ENCODE measurements at regions not wholly inside any gene's neighbourhood (a gene's known extent, or its start where the extent isn't known, plus 50 kb on each side); places are given as distances from the start of the nearest gene placed in this dataset.

GRCh38 chr17:71993363-71993762 lies 127.5 kb upstream of the SOX9 start:
- ATAC-seq, result no peak
- DNase-seq, result no peak
- intact Hi-C loops (cut with DNase I), result no loop called here

GRCh38 chr17:71995590-71995989 lies 125.2 kb upstream of the SOX9 start:
- intact Hi-C loops (cut with DNase I), result no loop called here
- DNase-seq (no peak), ATAC-seq (no peak)

DNA sequence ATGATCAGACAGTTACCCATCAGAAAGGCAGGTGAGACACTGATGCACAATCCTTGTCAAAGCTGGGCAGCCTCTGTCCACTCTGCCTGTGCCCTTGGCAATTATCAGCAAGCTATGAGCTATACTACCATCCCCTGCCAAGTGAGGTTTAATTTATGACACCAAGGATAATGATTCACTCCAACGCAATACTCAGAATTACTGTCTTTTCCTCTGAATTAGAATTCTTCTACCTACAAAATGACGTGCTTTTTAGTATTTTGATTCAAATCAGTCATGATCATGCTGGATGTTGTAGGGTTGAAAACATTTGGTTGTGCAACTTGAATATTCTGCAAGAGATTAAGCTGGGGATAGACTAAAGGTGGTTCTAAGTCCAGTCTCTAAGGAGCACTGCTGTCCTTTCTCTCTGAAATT lies 116.8 kb upstream of the SOX9 start:
- intact Hi-C loops (cut with DNase I), result no loop called here
- DNase-seq (no peak), ATAC-seq (peak in 1 of 2 donors; percentile 87)

DNA sequence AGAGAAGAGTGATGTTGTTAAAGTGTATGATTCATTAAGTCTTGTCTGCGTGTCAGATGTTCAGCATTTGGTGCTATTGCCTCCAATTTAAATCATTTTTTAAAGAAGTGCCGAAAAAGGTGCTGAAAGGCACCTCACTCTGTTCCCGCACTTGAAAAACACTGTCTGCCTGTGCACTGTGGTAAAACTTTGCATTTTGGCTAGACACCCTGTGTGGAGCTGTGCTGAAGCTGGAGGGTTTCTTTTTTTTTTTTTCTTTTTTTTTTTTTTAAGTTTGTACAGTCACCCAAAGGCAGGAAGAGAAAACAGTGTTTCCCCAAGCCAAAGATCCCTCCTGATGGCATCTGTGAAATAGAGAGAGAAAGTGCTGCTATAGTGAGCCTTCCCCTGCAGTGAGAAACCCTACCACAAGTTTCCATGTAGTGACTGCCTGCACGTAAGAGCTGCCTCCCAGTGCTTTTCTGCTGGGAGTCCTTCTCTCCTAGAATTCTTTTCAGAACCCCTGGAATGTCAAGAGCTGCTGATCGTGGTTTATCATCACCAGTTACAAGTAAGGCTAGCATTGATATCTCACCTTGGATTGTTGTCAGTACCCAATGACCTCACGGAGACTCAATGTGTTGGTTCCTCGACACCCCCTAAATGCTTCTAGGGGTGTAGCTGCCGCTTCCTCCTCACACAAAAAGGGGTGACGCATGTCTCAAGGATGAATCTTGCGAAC lies 116.0 kb upstream of the SOX9 start:
- DNase-seq, result no peak
- ATAC-seq, result peak in 1 of 2 donors; percentile 40
- intact Hi-C loops (cut with DNase I), result no loop called here

GRCh38 chr17:72005332-72006163 lies 115.3 kb upstream of the SOX9 start:
- ATAC-seq (no peak), DNase-seq (no peak)
- intact Hi-C loops (cut with DNase I), result no loop called here

DNA sequence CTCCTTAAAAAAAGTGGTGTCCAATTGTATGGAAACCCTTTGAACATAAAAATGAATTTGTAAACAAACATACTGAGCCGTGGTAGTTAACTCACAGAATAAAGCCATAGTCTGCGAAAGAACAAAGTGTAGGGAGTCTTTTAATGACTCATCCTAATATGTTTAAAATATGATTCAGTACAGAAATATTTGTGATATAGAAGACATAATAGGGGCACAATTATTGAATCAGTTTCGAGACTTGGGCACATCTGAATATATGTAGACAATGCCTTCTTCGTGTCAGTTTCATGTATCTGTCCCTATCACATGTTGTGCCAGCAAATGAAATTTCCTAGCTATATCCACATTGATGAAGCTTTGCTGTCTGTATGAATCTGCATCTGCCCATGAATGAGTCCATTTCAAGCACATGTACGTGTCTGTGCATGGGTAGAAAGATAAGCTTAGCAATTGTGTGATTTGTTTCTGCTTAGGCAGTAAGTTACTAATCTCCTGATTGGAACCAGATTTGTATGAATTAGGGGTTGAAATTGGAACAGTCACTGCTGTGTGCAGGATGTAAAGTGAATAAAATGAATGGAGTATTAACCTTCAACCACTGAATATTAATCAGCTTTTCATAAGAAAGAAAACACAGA lies 112.5 kb upstream of the SOX9 start:
- no peak for ATAC-seq
- DNase-seq, result no peak
- intact Hi-C loops (cut with DNase I), result no loop called here

GRCh38 chr17:72011561-72011960 lies 109.3 kb upstream of the SOX9 start:
- ATAC-seq, result no peak
- DNase-seq, result no peak
- intact Hi-C loops (cut with DNase I), result no loop called here

- intact Hi-C loops (cut with DNase I), result no loop called here
- ATAC-seq (no peak), DNase-seq (no peak)
These were observed 99.3 kb upstream of the SOX9 start for GRCh38 chr17:72021417-72022041.

DNA sequence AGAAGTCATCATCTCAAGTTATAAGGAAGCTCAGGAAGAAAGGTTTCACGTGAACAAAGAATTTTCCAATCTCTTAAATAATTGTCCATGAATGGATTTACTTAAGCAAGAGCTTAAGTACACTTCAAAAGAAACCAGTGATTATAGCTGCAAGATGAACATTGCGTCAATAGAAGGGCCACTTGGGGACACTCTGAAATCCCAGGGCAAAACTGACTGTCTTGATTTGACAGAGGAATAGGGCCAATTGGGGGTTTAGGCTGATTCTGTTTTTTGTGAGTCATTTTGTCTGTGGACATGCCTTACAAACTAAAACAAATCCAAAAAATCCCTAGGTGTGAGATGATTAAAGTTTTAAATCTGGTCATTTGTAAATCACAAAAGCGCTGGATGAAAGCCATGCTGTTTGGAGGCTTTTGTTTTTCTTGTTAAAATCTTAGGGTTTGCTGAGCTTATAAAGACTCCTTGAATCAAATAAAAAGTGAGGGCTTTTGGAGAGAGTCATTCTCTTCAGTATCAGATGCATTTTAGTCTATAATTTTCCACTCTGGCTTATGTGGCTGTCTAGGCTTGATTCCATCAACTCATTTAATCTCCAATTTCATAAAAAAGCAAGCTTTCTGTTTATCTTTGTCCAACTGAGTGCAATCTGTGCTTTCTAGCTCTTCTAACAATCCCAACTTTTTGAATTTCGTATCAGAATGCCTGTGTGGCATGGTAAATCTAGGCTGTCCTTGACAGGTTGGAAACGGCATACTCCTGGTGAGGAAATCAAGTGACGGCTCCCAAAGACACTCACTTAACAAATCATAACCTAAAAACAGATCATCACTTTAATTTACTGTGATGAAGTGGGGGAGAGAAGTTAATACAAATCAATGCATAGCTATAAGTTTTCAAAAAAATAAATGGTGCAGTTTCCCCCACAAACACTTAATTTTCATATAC lies 98.2 kb upstream of the SOX9 start:
- DNase-seq (no peak), ATAC-seq (no peak)
- intact Hi-C loops (cut with DNase I), result no loop called here

- DNase-seq, result no peak
- intact Hi-C loops (cut with DNase I), result no loop called here
- ATAC-seq, result no peak
These were observed 96.4 kb upstream of the SOX9 start for GRCh38 chr17:72024457-72024856.

GRCh38 chr17:72025113-72025512 lies 95.7 kb upstream of the SOX9 start:
- intact Hi-C loops (cut with DNase I), result no loop called here
- ATAC-seq (no peak), DNase-seq (no peak)

DNA sequence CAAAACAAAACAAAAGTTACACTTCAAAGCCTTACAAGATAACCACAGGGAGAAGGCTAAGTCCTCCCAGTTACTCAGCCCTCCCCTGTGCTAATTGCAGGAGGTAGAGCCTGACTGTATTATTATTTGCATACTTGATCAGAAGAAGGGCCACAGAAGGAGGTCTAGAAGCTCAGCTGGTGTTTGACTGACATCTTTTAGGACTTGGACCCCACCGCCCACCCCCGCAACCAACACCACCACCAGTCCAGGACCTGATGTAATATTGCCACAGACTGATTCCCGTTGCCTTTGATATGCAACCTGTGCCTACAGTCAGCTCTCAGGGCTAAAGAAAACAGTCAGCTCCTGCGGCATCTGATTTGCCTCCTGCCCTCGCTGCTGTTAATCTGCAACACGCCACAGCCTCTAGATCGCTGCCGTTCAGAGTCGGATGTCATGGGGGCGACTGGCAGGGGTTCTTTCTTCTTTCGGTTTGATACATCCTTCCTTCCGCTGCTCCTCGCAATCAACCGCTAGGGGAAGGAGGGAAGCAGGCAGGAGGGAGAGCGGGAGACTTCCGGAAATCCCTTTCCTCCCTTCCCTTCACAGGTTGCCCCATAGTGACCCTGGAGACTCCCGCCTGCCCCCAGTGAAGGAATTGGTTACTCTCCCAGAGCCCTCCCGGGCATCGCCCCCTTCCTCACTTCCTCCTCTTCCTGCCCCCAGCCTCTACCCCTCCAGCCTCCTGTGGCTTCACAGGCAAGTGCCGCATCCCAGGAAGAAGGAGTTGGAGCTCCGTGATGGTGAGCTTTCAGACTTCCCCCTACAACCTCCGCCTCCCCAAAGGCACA lies 90.5 kb upstream of the SOX9 start:
- ATAC-seq, result peak; percentile 47 to 86
- peak; percentile 32 for DNase-seq
- intact Hi-C loops (cut with DNase I), result no loop called here

DNA sequence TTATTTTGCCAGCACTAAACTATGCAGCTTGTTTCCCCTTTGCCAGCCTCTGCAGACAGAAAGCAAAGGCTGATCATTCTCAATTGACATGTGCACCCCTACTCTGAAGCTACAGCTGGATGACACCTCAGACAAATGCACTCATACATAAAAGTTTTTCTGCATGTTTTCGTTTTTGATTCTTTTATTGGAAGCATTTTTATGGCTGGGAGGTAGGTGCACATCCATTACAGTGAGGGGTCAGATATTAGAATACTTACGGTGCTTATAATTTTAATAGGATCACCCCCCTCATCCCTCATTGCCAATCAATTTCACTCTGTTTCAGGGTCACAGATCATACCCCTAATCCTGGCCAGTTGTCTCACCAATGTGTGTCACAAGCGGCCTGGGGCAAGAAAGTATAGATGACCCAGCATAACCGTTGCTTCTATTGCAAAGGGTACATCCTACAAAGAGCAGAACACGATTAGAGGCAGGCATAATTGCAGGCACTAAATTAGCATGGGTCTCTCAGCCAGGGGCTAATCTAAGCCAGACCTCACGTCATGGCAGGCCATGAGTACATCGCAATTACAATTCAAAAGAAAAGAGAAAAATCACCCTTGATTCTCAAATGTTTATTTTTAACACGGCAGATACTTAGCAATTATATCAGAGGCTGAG lies 89.5 kb upstream of the SOX9 start:
- DNase-seq (no peak), ATAC-seq (no peak)
- intact Hi-C loops (cut with DNase I), result no loop called here

DNA sequence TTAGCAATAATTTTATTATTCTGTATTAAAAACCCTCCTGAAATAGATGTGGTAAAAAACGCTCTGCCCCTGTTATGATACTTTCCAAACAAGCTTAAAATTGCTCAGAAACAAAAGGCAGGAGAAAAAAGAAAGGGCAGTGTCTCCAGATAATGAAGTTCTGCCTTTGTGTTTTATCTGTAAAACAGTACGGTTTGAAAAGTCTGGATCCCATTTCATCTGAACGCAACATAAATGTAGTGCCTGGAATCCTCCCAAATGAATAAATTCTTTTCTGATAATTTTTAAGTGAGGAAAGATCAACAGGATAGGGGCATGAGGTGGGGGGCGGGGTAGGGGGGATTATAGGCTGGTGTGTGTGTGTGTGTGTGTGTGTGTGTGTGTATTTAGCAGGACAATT lies 87.5 kb upstream of the SOX9 start:
- DNase-seq (no peak), ATAC-seq (no peak)
- intact Hi-C loops (cut with DNase I), result no loop called here

- intact Hi-C loops (cut with DNase I), result no loop called here
- ATAC-seq (no peak), DNase-seq (no peak)
These were observed 86.8 kb upstream of the SOX9 start for GRCh38 chr17:72034000-72034399.

DNA sequence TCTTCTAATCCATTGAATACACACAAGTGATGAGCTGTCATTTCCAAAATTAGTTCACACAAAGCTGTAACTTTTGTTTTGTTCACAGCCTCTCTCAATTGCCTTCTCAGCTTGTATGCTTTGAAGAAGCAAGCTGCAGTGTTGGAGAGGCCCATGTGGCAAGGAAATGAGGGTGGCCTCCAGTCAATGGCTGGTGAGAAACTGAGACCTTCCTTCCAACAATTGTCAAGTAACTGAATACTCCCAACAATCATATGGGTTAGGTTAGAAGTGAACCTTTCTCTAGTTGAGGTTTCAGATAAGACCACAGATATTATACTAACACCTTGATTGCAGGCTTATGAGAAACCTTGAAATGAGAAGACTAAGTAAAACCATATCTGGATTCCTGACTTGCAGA lies 82.4 kb upstream of the SOX9 start:
- DNase-seq, result no peak
- no peak for ATAC-seq
- intact Hi-C loops (cut with DNase I), result no loop called here

GRCh38 chr17:72039490-72039889 lies 81.3 kb upstream of the SOX9 start:
- intact Hi-C loops (cut with DNase I), result no loop called here
- DNase-seq (no peak), ATAC-seq (peak in 1 of 2 donors; percentile 51)
